ENCODE measurements at regions not wholly inside any gene's neighbourhood (a gene's known extent, or its start where the extent isn't known, plus 50 kb on each side); places are given as distances from the start of the nearest gene placed in this dataset.

DNA sequence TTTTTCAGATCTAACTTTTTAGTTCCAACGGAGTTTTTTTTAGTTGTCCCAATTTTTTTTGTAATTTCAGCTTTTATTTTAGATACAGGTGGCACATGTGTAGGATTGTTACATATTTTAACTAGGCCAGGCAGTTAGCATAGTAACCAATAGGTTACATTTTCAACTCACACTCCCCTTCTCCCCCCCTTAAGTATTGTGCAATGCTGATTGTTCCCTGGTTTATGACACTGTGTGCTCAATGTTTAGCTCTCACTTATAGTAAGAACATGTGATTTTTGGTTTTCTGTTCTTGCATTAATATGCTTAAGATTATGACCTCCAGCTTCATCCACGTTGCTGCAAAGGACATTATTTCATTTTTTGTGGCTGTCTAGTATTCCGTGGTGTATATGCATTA lies 503.2 kb downstream of the CDH9 start:
- TF ChIP-seq EZH2phosphoT487 (IDR thresholded peaks at IDR 0.05; ENCODE audit: low read length) = no peak
- TF ChIP-seq, protein P1, sequence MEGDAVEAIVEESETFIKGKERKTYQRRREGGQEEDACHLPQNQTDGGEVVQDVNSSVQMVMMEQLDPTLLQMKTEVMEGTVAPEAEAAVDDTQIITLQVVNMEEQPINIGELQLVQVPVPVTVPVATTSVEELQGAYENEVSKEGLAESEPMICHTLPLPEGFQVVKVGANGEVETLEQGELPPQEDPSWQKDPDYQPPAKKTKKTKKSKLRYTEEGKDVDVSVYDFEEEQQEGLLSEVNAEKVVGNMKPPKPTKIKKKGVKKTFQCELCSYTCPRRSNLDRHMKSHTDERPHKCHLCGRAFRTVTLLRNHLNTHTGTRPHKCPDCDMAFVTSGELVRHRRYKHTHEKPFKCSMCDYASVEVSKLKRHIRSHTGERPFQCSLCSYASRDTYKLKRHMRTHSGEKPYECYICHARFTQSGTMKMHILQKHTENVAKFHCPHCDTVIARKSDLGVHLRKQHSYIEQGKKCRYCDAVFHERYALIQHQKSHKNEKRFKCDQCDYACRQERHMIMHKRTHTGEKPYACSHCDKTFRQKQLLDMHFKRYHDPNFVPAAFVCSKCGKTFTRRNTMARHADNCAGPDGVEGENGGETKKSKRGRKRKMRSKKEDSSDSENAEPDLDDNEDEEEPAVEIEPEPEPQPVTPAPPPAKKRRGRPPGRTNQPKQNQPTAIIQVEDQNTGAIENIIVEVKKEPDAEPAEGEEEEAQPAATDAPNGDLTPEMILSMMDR (IDR thresholded peaks at IDR 0.05; ENCODE audit: low read length) = no peak

All from MM.1S (cell line).